OCI-LY1 (cell line): ENCODE measurements at regions not wholly inside any gene's neighbourhood (a gene's known extent, or its start where the extent isn't known, plus 50 kb on each side); places are given as distances from the start of the nearest gene placed in this dataset.

Experiments
- H2AFZ ChIP-seq: fragments of 200-600 bp; sonication (generic), shearing (Covaris generic); 2 replicates; pipeline ENCODE4 v1.6.0; 2014; ENCODE audit warnings: antibody characterized with exemption, mild to moderate bottlenecking, low read length
- H3F3A ChIP-seq: fragments of 200-600 bp; sonication (generic), shearing (Covaris generic); 2 replicates; pipeline ENCODE4 v1.6.0; 2014; ENCODE audit warnings: mild to moderate bottlenecking, antibody characterized with exemption, low read length, moderate library complexity; ENCODE audit not compliant: insufficient read depth
- H3K27ac ChIP-seq: fragments of 200-600 bp; sonication (generic); 2 replicates; pipeline ENCODE4 v1.5.1; 2014; ENCODE audit warnings: low read length, mixed run types, mild to moderate bottlenecking, low read depth; ENCODE audit not compliant: poor library complexity, severe bottlenecking
- H3K27me3 ChIP-seq: fragments of 200-600 bp; sonication (generic); 2 replicates; pipeline ENCODE4 v1.6.0; 2014; ENCODE audit warnings: antibody characterized with exemption, mild to moderate bottlenecking, low read length, moderate library complexity; ENCODE audit not compliant: insufficient read depth
- H3K36me3 ChIP-seq: fragments of 200-600 bp; sonication (generic); 2 replicates; pipeline ENCODE4 v1.6.1; 2014; ENCODE audit warnings: mild to moderate bottlenecking, antibody characterized with exemption, low read length, moderate library complexity, mixed read lengths; ENCODE audit not compliant: insufficient read depth
- H3K4me1 ChIP-seq: fragments of 200-600 bp; sonication (generic); 2 replicates; pipeline ENCODE4 v1.5.1; 2014; ENCODE audit warnings: mild to moderate bottlenecking, low read length, moderate library complexity; ENCODE audit not compliant: insufficient read depth, severe bottlenecking
- H3K4me2 ChIP-seq: fragments of 200-600 bp; sonication (generic), shearing (Covaris generic); 2 replicates; pipeline ENCODE4 v1.6.1; 2014; ENCODE audit warnings: low read length
- H3K4me3 ChIP-seq: fragments of 200-600 bp; sonication (generic); 2 replicates; pipeline ENCODE4 v1.5.1; 2014; ENCODE audit warnings: low read length, low read depth, mild to moderate bottlenecking, mixed read lengths; ENCODE audit not compliant: poor library complexity, severe bottlenecking
- H3K79me2 ChIP-seq: fragments of 200-600 bp; shearing (Covaris generic); 2 replicates; pipeline ENCODE4 v1.6.1; 2016; ENCODE audit warnings: mixed run types, low read length, mixed read lengths; ENCODE audit not compliant: insufficient read depth
- H3K9ac ChIP-seq: fragments of 200-600 bp; sonication (generic), shearing (Covaris generic); 2 replicates; pipeline ENCODE4 v1.6.1; 2014; ENCODE audit warnings: mild to moderate bottlenecking, low read length, mixed read lengths
- H3K9me2 ChIP-seq: fragments of 200-600 bp; sonication (generic), shearing (Covaris generic); 2 replicates; pipeline ENCODE4 v1.6.1; 2014; ENCODE audit warnings: low read depth, mild to moderate bottlenecking, low read length, mixed read lengths
- H3K9me3 ChIP-seq: fragments of 200-600 bp; shearing (Covaris generic); 2 replicates; pipeline ENCODE4 v1.6.1; 2014; ENCODE audit warnings: low read length, mixed read lengths
- H4K20me1 ChIP-seq: fragments of 200-600 bp; sonication (generic), shearing (Covaris generic); 2 replicates; pipeline ENCODE4 v1.6.0; 2016; ENCODE audit warnings: mild to moderate bottlenecking, low read length; ENCODE audit not compliant: insufficient read depth
- CTCF ChIP-seq: fragments of 200-600 bp; sonication (generic), shearing (Covaris generic); IDR thresholded peaks from 2 replicates; pipeline ENCODE4 v1.5.1; 2017; ENCODE audit warnings: mild to moderate bottlenecking, antibody characterized with exemption, low read length, moderate library complexity, mixed read lengths
- EZH2 ChIP-seq: fragments of 200-600 bp; sonication (generic), shearing (Covaris generic); IDR thresholded peaks from 2 replicates; pipeline ENCODE4 v1.8.0; 2017; ENCODE audit warnings: borderline replicate concordance, mixed run types, mild to moderate bottlenecking, antibody characterized with exemption, low read length, moderate library complexity, mixed read lengths

GRCh38 chr1:102174259-102174863 is 177.6 kb upstream of the OLFM3 start:
- no peaks in the 10 kb centered on the region for H4K20me1 ChIP-seq
- no peak overlapping the region for H3K4me2 ChIP-seq

GRCh38 chr1:102172200-102172599 is 175.5 kb upstream of the OLFM3 start:
- no peaks in the 10 kb centered on the region for H3K4me1 ChIP-seq
- no peaks in the 10 kb centered on the region for H3K9me2 ChIP-seq
- no peaks in the 10 kb centered on the region for H3K36me3 ChIP-seq
- no peak overlapping the region for H3K4me3 ChIP-seq
- H3F3A ChIP-seq, result no peaks in the 10 kb centered on the region
- no peak overlapping the region for H3K9ac ChIP-seq
- no peaks in the 10 kb centered on the region for H3K27me3 ChIP-seq
- H3K9me3 ChIP-seq, result no peaks in the 10 kb centered on the region
- H3K27ac ChIP-seq, result no peak overlapping the region
- H4K20me1 ChIP-seq, result no peaks in the 10 kb centered on the region
- H2AFZ ChIP-seq, result no peak overlapping the region
- H3K4me2 ChIP-seq, result no peak overlapping the region
- no peaks in the 10 kb centered on the region for H3K79me2 ChIP-seq
- TF ChIP-seq EZH2, result no peak
- no peak for TF ChIP-seq CTCF

More at GRCh38 chr1:102174259-102174863, 177.6 kb upstream of the OLFM3 start:
- Histone ChIP-seq H3K9me2 (no peaks in the 10 kb centered on the region), H2AFZ (no peak overlapping the region), H3K27me3 (no peaks in the 10 kb centered on the region), H3F3A (no peaks in the 10 kb centered on the region), H3K9me3 (no peaks in the 10 kb centered on the region), H3K9ac (no peak overlapping the region), H3K4me1 (no peaks in the 10 kb centered on the region), H3K27ac (no peak overlapping the region), H3K79me2 (no peaks in the 10 kb centered on the region), H3K36me3 (no peaks in the 10 kb centered on the region), H3K4me3 (no peak overlapping the region)
- TF ChIP-seq EZH2, result no peak
- TF ChIP-seq CTCF, result peak; percentile 73

GRCh38 chr1:102163799-102164198 is 167.1 kb upstream of the OLFM3 start:
- Histone ChIP-seq H3K9me3 (no peaks in the 10 kb centered on the region), H3K9me2 (no peaks in the 10 kb centered on the region), H3K27me3 (no peaks in the 10 kb centered on the region), H3K36me3 (no peaks in the 10 kb centered on the region), H3K4me3 (no peak overlapping the region), H2AFZ (no peak overlapping the region), H3K27ac (no peak overlapping the region), H3K9ac (no peak overlapping the region), H3K4me2 (no peak overlapping the region), H3K79me2 (no peaks in the 10 kb centered on the region), H3K4me1 (no peaks in the 10 kb centered on the region), H4K20me1 (no peaks in the 10 kb centered on the region), H3F3A (no peaks in the 10 kb centered on the region)
- no peak for TF ChIP-seq EZH2
- TF ChIP-seq CTCF, result no peak
